IPS DF 6.9 (cell line): ENCODE measurements at regions not wholly inside any gene's neighbourhood (a gene's known extent, or its start where the extent isn't known, plus 50 kb on each side); places are given as distances from the start of the nearest gene placed in this dataset.
"Not testable (repeated sequence)": the region's sequence is repeated elsewhere in the genome, so short reads cannot be mapped to it uniquely, and the experiment has no call there.

ENCODE experiments used
- DNase-seq: peaks from one replicate; pipeline ENCODE4 v3.0.0-alpha.2; 2013; ENCODE audit warnings: low read depth, low spot score
- H3K27ac ChIP-seq: one replicate; pipeline ENCODE4 v1.5.1; 2013; ENCODE audit warnings: low read length, control low read depth
- H3K27me3 ChIP-seq: 2 replicates; pipeline ENCODE4 v1.6.1; 2013; ENCODE audit warnings: mild to moderate bottlenecking, low read length; ENCODE audit not compliant: control insufficient read depth, insufficient read depth
- H3K36me3 ChIP-seq: 2 replicates; pipeline ENCODE4 v1.6.1; 2013; ENCODE audit warnings: low read length; ENCODE audit not compliant: control insufficient read depth, insufficient read depth
- H3K4me1 ChIP-seq: 2 replicates; pipeline ENCODE4 v1.6.1; 2013; ENCODE audit warnings: low read length; ENCODE audit not compliant: control insufficient read depth, insufficient read depth
- H3K4me3 ChIP-seq: 2 replicates; pipeline ENCODE4 v1.5.1; 2013; ENCODE audit warnings: mild to moderate bottlenecking, low read length
- H3K9me3 ChIP-seq: 2 replicates; pipeline ENCODE4 v1.6.1; 2013; ENCODE audit warnings: low read length, inconsistent platforms; ENCODE audit not compliant: control insufficient read depth, insufficient read depth
- WGBS: extraction: QIAGEN DNeasy Blood & Tissue Kit; methylation state at CpG from one replicate; pipeline ENCODE4 v1.1.7; 2013; ENCODE audit warnings: mixed read lengths, missing lambda C conversion rate; ENCODE audit not compliant: insufficient read length, insufficient coverage; 5-methylcytosine and 5-hydroxymethylcytosine counted together

DNA sequence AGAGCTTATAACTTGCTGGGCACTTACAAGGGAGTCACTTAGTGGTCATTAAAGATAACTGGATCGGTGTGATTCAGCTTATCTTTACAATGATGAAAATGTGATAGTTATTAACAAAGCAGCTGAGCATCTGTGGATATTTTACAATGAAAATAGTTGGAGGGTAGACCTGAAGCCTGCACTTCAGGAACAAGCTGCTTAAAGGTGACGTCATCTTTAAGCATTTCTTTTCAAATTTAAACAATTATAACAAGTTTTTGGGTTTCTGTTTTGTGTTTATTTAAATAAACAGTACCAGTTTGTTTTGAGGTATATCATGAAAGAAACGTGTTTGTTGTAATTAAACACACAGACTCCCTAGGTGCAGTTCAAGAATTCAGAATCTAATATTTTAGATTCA lies 513.9 kb downstream of the ZNF516 start:
- Histone ChIP-seq H3K27ac (no peak overlapping the region), H3K4me3 (no peak overlapping the region), H3K4me1 (no peaks in the 10 kb centered on the region), H3K9me3 (no peaks in the 10 kb centered on the region; the same call in 1 of the 2 replicates), H3K27me3 (no peaks in the 10 kb centered on the region), H3K36me3 (no peaks in the 10 kb centered on the region)
- DNase-seq: no peak
- no CpG with 5 or more reads among the region's 3 CpGs for WGBS

DNA sequence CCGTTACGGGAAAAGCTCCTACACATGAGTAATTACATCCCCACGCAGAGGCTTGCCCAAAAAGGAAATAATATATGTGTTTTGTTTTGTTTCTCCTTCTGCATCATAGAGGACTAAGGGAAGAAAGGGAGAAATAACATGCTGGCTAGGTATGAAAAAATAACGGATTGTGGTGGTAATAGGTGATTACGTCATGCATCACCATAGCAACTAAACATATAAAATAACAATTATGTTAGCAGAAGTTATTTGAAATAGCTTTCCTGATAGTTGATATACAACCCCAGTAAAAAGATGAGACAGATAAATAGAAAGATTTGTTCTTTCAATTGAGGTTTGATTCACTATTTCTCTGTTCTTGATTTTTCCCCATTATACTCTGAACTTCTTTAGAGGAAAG lies 518.0 kb downstream of the ZNF516 start:
- H3K36me3 ChIP-seq: no peaks in the 10 kb centered on the region
- no peaks in the 10 kb centered on the region for H3K27me3 ChIP-seq
- no peak overlapping the region for H3K27ac ChIP-seq
- H3K4me3 ChIP-seq: no peak overlapping the region
- no CpG with 5 or more reads among the region's 5 CpGs for WGBS
- H3K4me1 ChIP-seq: no peaks in the 10 kb centered on the region
- H3K9me3 ChIP-seq: no peaks in the 10 kb centered on the region
- DNase-seq: no peak

DNA sequence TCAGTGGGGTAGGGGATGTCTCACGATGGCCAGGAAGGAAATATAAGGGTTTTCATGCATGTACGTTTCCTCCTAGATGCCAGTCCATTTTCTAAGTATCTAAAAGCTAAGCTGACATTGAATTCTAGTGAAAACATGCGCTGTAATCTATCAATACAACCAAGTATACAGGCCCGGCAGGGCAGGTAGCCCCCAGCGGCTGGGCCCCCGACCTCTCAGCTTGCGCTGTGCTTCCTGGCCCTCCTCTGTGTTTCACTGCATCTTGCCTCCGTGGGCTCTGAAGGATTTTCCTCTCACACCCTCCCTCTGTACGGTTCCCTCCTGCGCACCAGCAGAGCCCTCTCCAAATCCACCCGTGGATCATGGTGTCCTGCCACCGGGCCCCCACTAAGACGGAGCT lies 524.8 kb downstream of the ZNF516 start:
- no peaks in the 10 kb centered on the region for H3K27me3 ChIP-seq
- no peaks in the 10 kb centered on the region for H3K4me1 ChIP-seq
- H3K27ac ChIP-seq: no peak overlapping the region
- no CpG with 5 or more reads among the region's 13 CpGs for WGBS
- H3K36me3 ChIP-seq: no peaks in the 10 kb centered on the region
- DNase-seq: no peak
- no peak overlapping the region for H3K4me3 ChIP-seq
- no peaks in the 10 kb centered on the region for H3K9me3 ChIP-seq

DNA sequence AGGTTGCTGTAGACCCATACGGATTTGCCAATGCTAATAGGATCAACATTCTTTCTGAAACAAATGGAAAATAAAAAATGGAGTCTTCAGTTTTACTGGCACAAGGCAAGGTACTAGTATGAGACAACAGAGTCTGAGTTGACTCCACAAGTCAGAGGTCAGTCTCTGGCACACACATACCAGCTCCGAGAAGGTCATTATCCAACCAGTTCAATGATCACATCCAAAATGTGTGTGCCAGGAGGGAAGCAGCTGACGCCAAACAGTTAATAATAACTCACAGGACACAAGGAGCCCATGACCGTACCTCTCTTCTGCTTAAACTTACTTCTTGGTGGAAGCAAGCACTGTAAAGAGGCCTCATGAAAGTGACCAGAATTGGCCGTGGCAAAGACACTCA lies 528.6 kb downstream of the ZNF516 start:
- H3K27me3 ChIP-seq: no peaks in the 10 kb centered on the region
- no peak for DNase-seq
- no CpG with 5 or more reads among the region's 5 CpGs for WGBS
- H3K36me3 ChIP-seq: no peaks in the 10 kb centered on the region
- H3K4me1 ChIP-seq: no peaks in the 10 kb centered on the region
- H3K4me3 ChIP-seq: no peak overlapping the region
- no peaks in the 10 kb centered on the region for H3K9me3 ChIP-seq
- H3K27ac ChIP-seq: no peak overlapping the region

DNA sequence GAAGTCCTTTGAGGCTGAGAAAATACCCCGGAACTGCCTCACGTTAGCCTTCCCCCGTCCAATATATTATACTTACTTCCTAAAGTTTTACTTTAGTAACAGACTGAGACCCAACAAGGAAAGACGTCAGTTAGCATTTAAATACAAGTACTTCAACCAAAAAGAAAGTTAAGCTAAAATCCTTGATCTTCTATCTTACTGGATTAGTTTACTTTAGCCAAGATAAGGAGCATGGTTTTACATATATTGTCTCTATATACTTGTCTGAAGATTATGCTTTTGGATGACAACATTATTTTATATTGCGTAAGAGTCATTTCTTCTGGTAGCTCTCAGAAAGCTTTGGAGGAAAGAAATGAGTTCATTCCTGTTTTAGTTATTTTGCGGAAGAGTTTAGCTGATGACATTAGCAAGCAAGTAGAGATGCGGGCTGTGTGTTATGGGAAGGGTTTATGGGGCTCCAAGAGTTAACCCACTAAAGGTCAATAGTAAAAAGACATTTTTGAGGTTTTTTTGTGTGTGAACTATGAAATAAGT lies 532.9 kb downstream of the ZNF516 start:
- Histone ChIP-seq H3K9me3 (no peaks in the 10 kb centered on the region), H3K4me1 (no peaks in the 10 kb centered on the region), H3K36me3 (no peaks in the 10 kb centered on the region), H3K27ac (no peak overlapping the region), H3K4me3 (no peak overlapping the region), H3K27me3 (no peaks in the 10 kb centered on the region)
- WGBS: no CpG with 5 or more reads among the region's 7 CpGs
- no peak for DNase-seq

DNA sequence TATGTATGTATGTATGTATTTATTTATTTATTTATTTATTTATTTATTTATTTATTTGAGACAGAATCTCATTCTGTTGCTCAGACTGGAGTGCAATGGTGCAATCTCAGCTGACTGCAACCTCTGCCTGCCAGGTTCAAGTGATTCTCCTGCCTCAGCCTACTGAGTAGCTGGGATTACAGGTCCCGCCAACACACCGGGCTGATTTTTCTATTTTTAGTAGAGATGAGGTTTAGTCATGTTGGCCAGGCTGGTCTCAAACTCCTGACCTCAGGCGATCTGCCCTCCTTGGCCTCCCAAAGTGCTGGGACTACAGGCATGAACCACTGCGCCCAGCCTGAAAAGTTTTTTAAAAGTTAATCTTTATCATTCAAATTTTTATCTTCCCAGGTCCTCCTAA lies 532.9 kb upstream of the SMIM21 start:
- not testable (repeated sequence) for H3K27ac ChIP-seq, H3K4me3 ChIP-seq, H3K27me3 ChIP-seq, H3K36me3 ChIP-seq, H3K9me3 ChIP-seq, H3K4me1 ChIP-seq, DNase-seq
- no CpG with 5 or more reads among the region's 4 CpGs for WGBS

DNA sequence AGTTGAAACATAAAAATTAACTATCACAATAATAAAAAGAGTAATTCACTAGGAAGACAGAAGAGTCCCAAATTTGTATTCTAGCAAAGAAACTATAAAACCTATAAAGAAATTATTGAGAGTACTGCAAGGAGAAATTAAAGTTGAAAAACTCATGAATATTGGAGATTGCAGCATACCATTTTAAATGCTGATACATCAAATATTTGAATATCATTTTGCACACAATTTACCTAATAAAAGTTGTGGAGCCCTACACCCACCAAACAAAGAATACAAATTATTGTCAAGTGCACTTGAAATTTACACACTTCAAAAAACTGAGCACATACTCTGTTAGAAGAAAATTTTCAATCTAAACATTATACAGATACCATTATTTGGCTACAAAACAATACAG lies 531.6 kb upstream of the SMIM21 start:
- Histone ChIP-seq H3K27ac (no peak overlapping the region), H3K27me3 (no peaks in the 10 kb centered on the region), H3K36me3 (no peaks in the 10 kb centered on the region), H3K4me3 (no peak overlapping the region), H3K9me3 (no peaks in the 10 kb centered on the region), H3K4me1 (no peaks in the 10 kb centered on the region)
- no peak for DNase-seq

DNA sequence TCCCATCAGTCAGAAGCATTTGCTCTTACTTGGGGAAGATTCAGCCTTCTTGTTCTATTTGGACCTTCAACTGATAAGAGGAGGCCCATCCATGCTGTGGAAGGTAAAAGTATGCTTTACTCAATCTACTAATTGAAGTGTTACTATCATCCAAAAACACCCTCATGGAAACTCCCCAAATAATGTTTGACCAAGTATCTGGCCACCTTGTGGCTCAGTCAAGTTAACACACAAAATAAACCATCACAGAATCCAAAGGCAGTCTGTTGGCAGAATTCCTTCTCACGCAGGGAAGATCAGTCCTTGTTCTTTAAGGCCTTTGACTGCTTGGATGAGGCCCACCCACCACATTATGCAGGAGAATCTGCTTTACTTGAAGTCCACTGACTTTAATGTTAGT lies 531.2 kb upstream of the SMIM21 start:
- no peak for DNase-seq
- Histone ChIP-seq H3K27me3 (no peaks in the 10 kb centered on the region), H3K4me1 (no peaks in the 10 kb centered on the region), H3K27ac (no peak overlapping the region), H3K4me3 (no peak overlapping the region), H3K36me3 (no peaks in the 10 kb centered on the region), H3K9me3 (no peaks in the 10 kb centered on the region)
- WGBS: no CpG with 5 or more reads among the region's 1 CpG

DNA sequence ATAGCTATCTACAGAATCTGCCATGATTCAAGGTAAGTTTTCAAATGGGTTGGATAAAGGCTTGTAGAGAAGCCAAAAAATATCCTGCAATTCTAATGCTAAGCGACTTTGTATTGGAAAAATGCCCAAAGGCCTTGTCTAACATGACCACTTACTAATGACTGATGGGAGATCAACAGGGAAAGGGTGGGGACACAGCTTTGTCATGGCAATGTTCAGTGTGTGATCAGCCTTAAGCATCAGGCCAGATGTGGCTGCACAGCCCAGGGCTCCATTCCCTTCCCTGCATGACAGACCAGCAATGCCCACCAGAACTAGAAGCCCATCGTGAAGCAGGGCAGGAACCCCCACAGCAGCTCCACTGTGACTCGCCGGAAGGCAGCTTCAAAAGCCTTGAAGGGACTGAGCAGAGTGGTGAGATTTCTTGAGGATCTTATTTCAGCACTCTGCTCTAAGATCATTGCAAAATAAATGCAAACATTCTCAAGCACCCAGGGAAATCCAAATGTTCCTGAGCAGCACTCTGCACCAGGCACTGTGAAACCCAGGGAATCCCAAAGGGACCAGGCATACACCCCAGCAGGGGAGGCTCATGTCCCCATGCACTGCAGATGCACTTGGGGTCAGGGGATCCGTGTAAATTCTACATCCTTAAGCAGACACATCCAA lies 517.9 kb upstream of the SMIM21 start:
- Histone ChIP-seq H3K27ac (no peak overlapping the region), H3K27me3 (no peaks in the 10 kb centered on the region), H3K4me1 (no peaks in the 10 kb centered on the region), H3K4me3 (no peak overlapping the region), H3K9me3 (no peaks in the 10 kb centered on the region), H3K36me3 (no peaks in the 10 kb centered on the region)
- no peak for DNase-seq
- WGBS: no CpG with 5 or more reads among the region's 5 CpGs

DNA sequence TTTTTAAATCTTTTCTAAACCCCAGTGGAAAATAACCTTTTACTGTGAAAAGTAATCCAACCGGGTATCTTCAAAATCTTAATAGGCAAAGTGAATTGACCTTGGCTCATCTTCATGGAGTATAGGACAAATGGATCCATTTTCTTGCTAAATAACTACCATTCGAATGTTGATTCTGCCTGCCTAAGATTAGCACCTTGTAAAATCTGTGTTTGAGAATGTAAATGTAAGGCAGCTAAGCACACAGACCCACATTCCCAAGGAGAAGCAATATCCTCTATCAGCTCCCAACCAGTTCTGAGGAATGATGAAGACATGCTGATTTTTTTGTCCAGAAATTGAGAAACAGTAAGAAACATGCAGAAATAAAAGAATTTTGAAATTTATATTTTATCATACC lies 509.8 kb upstream of the SMIM21 start:
- Histone ChIP-seq H3K27me3 (no peaks in the 10 kb centered on the region), H3K9me3 (no peaks in the 10 kb centered on the region), H3K4me1 (no peaks in the 10 kb centered on the region), H3K27ac (no peak overlapping the region), H3K4me3 (no peak overlapping the region), H3K36me3 (no peaks in the 10 kb centered on the region; the same call in 1 of the 2 replicates)
- no CpG with 5 or more reads among the region's 2 CpGs for WGBS
- DNase-seq: no peak

DNA sequence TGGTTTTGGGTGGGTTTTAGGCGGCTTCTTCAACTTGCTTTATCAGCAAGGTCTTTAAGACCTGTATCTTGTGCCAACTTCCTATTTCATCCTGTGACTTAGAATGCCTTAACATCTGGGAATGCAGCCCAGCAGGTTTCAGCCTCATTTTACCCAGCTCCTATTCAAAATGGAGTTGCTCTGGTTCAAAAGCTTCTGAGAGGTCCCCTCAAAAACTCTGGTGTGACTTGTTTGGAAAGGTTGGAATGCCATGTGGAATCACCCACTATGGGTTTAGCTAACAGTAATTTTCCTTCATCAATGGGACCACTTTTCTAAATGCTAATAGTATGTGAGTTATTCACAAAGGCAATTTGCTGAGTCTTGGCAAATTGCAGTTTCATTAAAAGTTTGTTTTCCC lies 509.4 kb upstream of the SMIM21 start:
- H3K9me3 ChIP-seq: no peaks in the 10 kb centered on the region
- H3K27ac ChIP-seq: no peak overlapping the region
- H3K27me3 ChIP-seq: no peaks in the 10 kb centered on the region
- WGBS: no CpG with 5 or more reads among the region's 1 CpG
- no peak for DNase-seq
- no peaks in the 10 kb centered on the region for H3K4me1 ChIP-seq
- no peak overlapping the region for H3K4me3 ChIP-seq
- H3K36me3 ChIP-seq: no peaks in the 10 kb centered on the region; the same call in 1 of the 2 replicates
